GM19023 (cell line): ENCODE measurements at regions not wholly inside any gene's neighbourhood (a gene's known extent, or its start where the extent isn't known, plus 50 kb on each side); places are given as distances from the start of the nearest gene placed in this dataset.

Source experiments
- ATAC-seq: cut with Tn5 transposase; IDR thresholded peaks from one replicate; pipeline ENCODE4 v1.9.1; 2021; ENCODE audit warnings: mild to moderate bottlenecking, moderate library complexity; ENCODE audit not compliant: unreplicated experiment

DNA sequence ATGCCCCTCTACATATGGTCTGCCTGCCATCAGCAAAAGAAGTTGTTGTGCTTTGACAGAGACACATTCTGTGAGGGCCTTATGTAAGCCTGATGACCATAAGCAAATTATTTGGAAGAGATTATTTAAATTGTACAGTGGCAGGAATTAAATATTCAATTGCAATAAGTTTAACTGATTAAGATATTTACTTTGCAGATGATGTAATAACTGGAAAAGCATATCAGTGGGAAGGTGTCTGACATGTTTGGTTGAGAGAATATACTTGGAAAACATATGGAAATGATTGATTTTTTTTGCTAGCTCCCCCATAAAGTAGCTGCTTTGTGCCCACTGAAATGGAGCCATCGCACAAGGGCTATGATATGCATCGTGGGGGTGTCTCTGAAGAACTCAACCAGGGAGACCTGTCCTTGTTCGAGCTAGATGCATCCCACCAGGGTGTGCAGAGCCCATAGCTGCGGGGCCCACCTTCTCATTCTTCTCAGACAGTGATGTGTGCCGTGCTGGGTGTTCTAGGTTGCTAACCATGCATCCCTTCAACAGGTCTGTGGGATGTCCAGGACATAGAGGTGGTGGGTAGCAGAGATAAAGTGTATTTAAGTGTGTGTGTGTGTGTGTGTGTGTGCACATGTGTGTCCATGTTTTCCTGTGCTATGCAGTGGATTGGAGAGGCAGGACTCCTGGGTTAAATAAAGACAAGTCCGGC, 90.4 kb upstream of the PARD3B start:
- no peak for ATAC-seq

DNA sequence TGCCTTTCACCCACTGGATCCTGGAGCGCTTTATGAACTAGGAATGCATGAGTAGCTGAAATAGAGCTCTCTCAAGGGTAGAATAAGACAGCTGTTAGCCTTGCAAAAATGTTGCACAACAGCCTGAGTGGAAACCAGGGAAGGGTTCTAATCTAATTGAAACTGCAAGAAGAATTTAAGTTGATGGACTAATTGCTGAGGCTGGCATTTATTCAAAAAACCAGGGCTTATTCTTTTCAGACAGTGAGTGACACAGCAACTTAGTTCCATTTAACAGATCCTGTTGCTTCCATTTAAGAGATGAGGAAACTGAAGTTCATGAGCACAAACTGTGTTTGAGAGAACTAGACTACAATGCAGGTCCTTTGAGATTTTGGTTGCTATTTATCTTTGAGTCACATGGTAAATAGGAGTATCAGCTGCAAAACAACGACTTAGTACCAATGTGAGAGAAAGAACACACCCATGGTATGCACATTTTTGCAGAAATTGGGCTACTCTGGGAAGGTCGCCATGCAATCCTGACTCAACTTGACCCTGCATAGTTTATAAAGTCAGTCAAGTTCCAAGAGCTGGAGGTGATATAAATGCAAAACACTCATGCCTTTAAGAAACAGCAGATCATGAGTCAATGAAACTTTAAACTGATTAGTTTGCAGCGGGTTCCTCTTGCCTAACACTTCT, 76.4 kb upstream of the PARD3B start:
- no peak for ATAC-seq

DNA sequence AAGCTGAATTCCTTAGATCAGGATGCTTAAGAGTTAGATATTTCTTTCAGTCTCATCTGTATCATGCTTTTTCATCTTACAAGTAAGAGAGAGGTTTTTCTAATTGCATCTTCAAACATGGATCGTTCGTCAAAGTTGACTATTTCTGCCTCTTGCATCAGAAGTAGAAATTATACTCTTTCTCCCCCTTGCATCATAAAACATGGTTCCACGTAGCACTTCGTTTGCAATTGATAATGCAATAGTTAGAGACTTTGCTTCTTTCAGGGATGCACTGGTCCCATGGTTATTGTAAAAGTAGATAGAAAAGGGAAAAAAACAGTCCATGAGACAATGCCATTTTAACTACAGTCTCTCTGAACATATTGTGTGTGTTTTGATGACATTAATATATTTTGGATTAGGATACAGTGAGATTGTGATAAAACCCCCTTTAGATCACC, 75.1 kb upstream of the PARD3B start:
- no peak for ATAC-seq

DNA sequence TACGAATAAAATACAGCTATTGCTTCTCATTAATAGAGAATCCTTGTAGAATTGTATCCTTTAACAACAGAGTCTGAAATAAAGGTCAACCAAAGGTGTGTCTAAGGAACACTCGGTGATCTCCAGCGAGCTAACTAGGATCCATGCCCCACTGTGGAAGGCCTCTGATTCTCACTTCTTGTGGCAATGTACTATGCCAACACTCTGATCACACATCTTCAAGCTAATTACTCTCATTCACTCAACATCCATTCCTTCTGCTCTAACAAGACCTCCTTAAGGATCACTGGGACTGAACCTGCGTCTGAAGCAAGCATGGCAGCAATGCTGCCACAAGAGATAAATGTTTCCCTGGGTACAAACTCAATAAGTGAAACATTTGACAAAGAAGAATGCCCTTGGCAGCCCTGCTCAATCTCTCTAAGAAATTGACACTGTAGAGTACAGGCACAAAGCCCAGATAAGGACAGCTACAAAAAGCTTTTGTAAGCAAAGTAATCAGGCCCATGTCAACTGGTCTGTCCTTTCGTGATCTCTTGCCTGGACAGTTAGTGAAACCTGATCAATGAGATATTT, 74.6 kb upstream of the PARD3B start:
- no peak for ATAC-seq

DNA sequence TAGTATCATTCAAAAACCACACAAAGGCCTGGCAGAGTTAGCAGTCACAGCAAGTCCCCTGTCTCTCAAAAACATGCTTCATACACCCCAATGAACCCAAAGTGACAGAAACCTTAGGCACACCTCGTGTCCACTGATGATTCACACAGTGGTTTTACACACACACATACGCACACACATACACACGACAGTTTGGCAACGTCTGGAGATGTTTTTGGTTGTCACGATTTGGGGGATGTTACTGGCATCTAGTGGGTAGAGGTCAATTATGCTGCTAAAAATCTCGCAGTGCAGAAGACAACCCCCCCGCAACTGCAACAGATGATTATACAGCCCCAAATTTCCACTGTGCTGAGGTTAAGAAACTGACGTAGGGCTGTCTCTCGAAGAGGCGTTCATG, 72.9 kb upstream of the PARD3B start:
- ATAC-seq, result no peak

DNA sequence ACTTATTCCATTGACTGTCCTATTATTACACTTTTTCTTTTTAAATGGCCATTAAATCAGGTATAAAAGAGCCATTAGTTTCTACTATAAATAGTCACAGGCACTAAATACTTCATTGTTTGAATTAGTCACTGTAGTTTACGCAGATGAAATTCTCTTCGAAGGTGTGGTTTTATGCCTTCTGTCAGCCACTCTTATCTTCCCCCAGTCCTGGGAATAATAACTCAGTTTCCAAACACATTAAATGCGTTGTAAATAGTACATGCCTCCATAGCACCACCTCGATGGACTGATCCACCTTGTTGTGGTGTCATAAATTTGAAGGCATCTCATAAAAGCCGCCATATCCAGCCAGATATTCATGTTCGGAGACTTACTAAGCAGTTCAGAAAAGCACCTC, 72.1 kb upstream of the PARD3B start:
- no peak for ATAC-seq

DNA sequence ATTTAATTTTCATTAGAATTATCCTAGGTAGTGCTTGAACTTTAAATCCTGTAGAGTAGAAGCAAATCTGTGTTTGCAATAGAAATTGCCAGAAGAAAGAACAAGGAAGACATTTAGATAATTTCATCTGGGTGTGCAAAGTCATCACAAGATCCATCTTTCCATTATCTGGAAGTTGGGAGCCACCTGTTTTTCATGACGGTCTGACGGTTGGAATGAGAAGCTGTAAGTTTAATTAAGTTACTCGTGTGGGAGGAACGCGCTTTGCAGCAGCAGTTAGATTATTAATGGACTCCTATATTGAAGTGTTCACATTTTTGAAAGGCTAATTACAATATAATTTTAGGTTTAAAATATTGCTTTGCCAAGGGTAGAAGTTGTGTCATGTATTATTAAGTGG, 69.9 kb upstream of the PARD3B start:
- no peak for ATAC-seq

DNA sequence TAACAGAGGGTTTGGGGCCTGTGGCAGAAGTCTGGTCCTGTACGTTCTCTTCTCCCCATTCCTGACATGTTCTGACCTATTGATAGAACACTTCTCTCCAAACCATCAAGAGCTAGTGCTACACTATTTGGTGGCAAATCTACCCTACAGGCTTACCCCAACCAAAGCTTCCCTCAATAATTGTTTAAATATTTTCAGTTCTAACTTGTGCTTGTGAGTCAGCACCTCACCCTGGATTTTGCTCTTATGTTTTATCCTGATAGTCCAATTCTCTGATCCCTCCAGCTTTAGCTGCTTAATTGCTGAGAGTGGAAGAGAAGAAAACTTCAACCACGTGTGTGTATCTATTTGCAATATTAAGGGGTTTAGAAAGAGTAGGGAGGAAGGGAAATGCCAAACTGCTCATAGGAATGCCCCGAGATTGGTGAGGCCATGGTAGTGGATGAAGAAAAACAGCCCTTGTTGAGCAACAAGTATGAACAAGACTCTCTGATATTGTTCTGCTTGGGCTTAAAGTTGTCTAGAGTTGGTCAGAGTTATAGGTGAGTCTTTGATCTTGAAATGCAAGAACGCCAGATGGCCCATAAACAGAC, 67.8 kb upstream of the PARD3B start:
- ATAC-seq, result no peak

DNA sequence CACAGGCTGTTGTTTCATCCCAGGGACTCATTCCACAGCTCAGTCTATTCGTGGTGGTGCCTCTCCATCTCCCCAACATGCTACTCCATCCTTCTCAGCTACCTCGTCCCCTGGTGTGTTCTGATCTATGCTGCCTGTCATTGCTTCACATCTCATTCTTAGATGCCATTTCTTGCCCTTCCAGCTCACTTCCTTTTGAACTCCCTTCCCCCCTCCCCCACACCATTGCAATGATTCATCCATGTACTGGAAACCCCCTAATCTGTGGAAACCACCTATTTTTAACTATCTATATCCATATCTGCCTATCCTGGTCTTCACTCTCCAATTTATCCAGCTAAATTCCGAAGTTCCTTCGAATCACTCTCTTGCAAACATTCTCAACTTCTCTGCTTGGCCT, 65.7 kb upstream of the PARD3B start:
- no peak for ATAC-seq

DNA sequence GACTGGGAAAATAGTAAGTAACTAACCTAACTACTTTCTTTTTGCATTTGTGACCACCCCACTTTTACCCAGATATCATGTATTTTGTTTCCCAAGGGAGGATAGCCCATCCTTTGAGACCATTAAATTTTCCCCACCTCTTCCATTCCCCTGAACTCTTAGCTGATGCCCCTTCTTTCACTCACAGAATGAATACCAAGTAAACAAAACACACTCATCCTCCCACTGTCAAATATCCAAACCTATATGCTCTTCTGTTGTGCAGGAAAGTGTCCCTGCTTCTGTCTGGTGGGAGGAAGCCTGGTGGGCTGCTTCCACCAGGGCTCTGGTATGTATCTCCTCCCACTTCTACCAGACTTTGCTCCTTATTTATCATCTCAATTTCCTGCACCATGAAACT, 64.6 kb upstream of the PARD3B start:
- no peak for ATAC-seq

DNA sequence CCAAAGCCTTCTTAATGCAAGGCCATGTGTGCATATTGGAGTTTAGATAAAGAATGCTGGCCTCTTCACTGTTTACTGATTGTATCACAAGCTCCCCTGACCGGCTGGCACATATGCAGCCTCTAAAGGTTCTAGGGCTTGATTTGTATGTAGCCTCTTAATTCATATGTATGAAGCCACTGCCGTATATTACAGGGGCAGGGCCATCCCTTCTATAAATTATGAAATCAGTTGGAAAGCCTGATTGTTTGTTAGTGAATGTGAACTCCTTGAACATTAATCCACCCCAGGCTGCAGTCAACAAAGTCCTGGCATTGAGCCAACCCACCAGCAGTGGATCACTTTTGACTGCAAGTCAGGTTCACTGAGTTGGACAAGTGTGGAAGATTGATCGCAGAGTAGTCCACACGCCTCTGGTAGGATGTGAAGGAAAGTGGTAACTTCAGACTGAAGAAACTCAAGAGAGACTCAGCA, 61.6 kb upstream of the PARD3B start:
- no peak for ATAC-seq

DNA sequence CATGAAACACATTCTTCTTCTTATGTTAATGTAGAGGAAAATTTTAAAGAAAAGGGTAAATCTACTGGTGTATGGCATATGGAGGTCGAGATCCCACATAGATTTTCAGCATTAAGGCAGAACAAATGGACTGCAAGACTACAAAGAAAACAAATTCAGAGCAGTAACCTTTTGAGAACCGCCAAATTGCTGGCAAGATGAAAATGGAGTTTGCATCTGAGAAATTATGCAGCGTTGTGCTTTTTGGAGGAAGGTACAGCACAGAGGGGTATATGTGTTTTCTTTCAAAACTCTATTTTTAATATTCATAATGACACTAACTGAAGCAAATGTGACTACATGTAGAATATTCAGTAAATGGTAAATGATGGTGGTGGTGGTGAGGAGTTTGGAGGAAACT, 59.0 kb upstream of the PARD3B start:
- ATAC-seq, result no peak

DNA sequence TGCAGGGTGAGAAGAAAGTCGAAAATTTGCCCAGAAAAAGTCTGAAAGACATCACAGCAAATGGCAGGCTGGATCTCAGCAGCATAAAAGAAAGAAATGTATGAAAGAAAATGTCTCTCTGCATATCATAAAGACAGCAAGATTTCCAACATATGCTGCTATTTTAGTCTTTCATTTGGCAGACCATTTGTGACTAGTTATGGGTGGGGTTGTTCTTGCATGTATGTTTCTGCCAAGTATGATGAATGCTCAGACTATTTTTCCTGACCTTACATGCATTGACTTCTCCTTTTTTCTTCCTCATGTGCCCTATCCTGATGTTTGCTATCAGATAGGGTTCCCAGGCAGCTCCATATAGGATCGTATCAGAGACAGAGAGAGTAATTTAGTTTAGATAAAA, 58.5 kb upstream of the PARD3B start:
- no peak for ATAC-seq

DNA sequence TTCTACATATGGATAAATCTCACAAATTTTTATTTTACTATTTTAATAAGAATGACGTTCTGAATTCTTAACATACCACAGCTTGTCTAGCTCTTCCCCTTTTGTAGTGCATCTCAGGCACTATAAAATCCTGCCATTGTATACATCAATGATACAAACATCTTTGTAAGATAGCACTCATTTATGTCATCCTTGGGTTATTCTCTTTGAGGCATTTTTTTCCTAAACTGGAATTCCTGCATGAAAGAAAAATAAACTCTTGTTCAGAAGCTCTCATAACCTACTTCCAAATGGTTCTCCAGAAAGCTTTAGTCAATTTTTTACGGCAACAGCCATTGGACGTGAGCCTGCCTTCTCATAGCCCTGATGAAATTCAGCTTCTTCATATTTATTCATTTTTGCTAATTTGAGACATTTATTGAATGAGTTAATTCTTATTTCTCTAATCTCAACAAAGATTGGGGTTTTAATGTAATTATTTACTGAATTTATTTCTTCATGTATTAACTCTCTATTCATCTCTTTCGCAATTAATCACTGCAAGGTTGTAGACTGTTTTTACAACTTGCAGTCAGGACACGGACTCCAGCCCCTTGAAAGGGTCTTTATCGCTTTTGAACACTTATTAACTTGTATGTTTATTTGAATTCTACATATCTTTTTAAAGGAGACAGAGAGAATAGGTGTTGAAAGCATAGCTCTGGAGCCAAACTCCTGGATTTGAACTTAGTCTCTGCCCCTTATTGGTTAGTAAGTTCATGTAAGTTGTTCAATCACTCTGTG, 57.6 kb upstream of the PARD3B start:
- no peak for ATAC-seq

DNA sequence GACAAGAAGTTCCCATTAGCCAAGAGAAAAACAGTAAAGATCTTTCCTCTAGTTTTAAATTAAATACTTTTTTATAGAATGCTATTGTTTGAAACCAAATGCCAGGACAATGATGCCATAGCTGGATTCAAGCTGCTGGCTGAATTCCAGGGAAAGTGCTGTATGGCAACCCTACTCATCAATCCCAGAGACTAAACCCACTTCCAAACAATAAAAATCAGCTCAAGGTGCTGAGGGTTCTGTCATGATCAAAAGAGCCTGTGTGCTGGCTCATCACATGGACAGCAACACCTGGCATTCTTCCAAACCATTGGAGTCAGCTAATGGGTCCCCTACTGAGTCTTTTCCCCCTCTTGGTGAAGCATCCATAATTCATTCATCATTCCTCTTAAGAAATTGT, 53.7 kb upstream of the PARD3B start:
- no peak for ATAC-seq

DNA sequence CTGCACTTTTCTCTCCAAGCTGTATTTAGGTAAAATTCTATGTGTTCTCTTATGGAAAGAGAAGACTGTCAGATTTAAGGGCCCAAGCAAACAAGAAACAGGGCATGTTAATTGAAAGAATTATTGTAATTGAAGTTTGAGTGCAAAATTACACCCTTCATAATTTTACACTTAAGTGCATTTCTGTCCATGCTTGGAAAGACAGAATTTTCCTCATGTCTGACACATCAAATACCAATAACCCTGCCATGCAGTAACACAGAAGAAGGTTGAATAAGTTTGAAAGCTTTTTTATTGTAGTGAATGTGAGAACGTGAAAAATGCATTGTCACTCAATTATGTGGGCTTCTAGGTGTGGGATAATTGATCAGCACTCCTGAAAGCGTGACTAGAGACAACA, 52.9 kb upstream of the PARD3B start:
- ATAC-seq, result no peak

DNA sequence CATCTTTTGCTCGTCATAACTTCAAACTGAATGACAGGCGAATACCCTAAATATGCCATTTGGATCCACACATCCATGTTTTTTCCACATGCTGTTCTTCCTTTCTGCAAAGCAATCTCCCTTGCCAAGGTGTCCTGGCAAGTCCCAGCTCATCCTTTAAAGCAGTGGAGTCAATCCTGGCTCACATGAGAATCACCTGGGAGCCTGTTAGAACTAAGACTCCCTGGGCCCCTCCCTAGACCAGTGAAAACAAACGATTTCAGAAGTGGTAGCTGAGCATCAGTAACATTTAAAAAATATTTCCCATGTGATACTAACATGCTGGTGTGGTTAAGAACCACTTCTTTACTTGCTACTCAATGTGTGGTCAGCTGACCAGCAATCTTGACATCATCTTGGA, 50.6 kb upstream of the PARD3B start:
- ATAC-seq, result no peak

DNA sequence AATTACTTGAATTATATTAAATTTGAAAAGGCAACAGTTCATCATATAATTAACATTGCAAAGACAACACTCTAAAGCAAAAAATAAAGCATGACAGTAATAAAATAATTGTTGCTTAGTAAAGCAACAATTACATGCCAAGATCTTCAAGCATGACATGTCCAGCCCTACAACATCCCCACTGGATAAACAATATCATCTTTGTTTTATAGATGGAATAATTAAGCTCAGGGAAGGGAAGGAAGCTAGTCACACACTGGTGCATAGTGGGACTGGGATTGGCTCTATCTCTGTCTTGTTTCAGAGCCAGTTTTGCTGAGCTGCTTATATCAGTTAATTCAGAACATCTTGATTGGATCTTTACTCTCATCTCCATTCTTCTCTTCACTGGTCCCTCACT, 49.9 kb upstream of the PARD3B start:
- no peak for ATAC-seq
